HepG2 (cell line): ENCODE measurements at regions not wholly inside any gene's neighbourhood (a gene's known extent, or its start where the extent isn't known, plus 50 kb on each side); places are given as distances from the start of the nearest gene placed in this dataset.
A peak's percentile ranks its signal among the peaks of the same experiment; 100 is the strongest.

ENCODE experiments used
- ATAC-seq: fragments of 200-7000 bp; cut with Tn5 transposase; 3 replicates; pipeline ENCODE4 v1.9.1; 2020; ENCODE audit warnings: mild to moderate bottlenecking, moderate library complexity
- BruUV-seq: library from RNA; stranded (reverse); fragments of 400-500 nt; replicated peaks from 2 replicates; lab custom pipeline; 2021; lab: Mats Ljungman, UMichigan
- CTCF ChIA-PET: fragments of 300-600 bp; formaldehyde crosslinking; extraction: SDS; loops from one replicate; lab custom pipeline; 2021; ENCODE audit warnings: low total read pairs, inconsistent platforms, low intra/inter-chr PET ratio; lab: Yijun Ruan, JAX
- POLR2A ChIA-PET: fragments of 350-600 bp; sonication (Branson Sonifier 250); formaldehyde crosslinking; loops from one replicate; lab custom pipeline; 2020; ENCODE audit warnings: antibody characterized with exemption, inconsistent platforms; lab: Yijun Ruan, JAX
- DNase-seq: peaks from one replicate; pipeline ENCODE4 v3.0.0-alpha.2; 2015; ENCODE audit warnings: low spot score
- FAIRE-seq: peaks from 3 replicates; lab custom pipeline; 2011; peaks lifted over from hg19 to GRCh38; lab: Jason Lieb, UNC
- H2AFZ ChIP-seq: one replicate; pipeline ENCODE4 v1.6.1; 2011; ENCODE audit warnings: low read length, inconsistent platforms
- H3K27ac ChIP-seq: fragments of 300-600 bp; 3 replicates; pipeline ENCODE4 v1.8.0; 2011; ENCODE audit warnings: mixed run types, mild to moderate bottlenecking, mixed read lengths, low read length, inconsistent platforms; ENCODE audit not compliant: insufficient read depth; ENCODE audit errors: extremely low read length
- H3K27me3 ChIP-seq, 2 experiments: fragments of 200-600 bp in 1 of 2; 2 replicates in 1 of 2; 3 replicates in 1 of 2; pipeline versions ENCODE4 v1.6.0 to v1.8.0; 2011; ENCODE audit warnings: low read length in 2 of 2, mild to moderate bottlenecking in 2 of 2, moderate library complexity in 2 of 2, inconsistent platforms in 1 of 2; ENCODE audit not compliant: insufficient read depth in 2 of 2, control insufficient read depth in 1 of 2
- H3K36me3 ChIP-seq, 2 experiments: fragments of 200-600 bp in 1 of 2; replicated peaks in 1 of 2; 2 replicates in 1 of 2; 3 replicates in 1 of 2; pipeline versions ENCODE4 v1.5.1 to v1.8.0; 2011; ENCODE audit warnings: low read length in 2 of 2, inconsistent platforms in 1 of 2; ENCODE audit not compliant: insufficient read depth in 2 of 2, control insufficient read depth in 1 of 2
- H3K4me1 ChIP-seq: 2 replicates; pipeline ENCODE4 v1.5.1; 2012; ENCODE audit warnings: low read length, inconsistent platforms; ENCODE audit not compliant: insufficient read depth
- H3K4me2 ChIP-seq: 2 replicates; pipeline ENCODE4 v1.6.0; 2011; ENCODE audit warnings: low read depth, low read length, inconsistent platforms
- H3K4me3 ChIP-seq, 3 experiments: fragments of 200-600 bp in 1 of 3; sonication (generic), shearing (Covaris generic) in 1 of 3; replicated peaks in 1 of 3; 2 replicates each; pipeline ENCODE4 v1.5.1; 2011 to 2016; ENCODE audit warnings: low read length in 3 of 3, inconsistent platforms in 2 of 3, low read depth in 2 of 3, mild to moderate bottlenecking in 2 of 3, control low read depth in 1 of 3, mixed read lengths in 1 of 3; ENCODE audit not compliant: insufficient read depth in 1 of 3
- H3K79me2 ChIP-seq: one replicate; pipeline ENCODE4 v1.6.1; 2011; ENCODE audit warnings: low read length, inconsistent platforms; ENCODE audit not compliant: insufficient read depth
- H3K9ac ChIP-seq: 2 replicates; pipeline ENCODE4 v1.6.0; 2011; ENCODE audit warnings: mild to moderate bottlenecking, low read depth, low read length, inconsistent platforms; ENCODE audit not compliant: insufficient read depth
- H3K9me3 ChIP-seq: 2 replicates; pipeline ENCODE4 v1.5.1; 2012; ENCODE audit warnings: mild to moderate bottlenecking, low read length
- H4K20me1 ChIP-seq: 2 replicates; pipeline ENCODE4 v1.6.0; 2011; ENCODE audit warnings: inconsistent platforms, mild to moderate bottlenecking, low read length, moderate library complexity; ENCODE audit not compliant: insufficient read depth
- ADNP ChIP-seq: sonication (generic); formaldehyde crosslinking; IDR thresholded peaks from 2 replicates; pipeline ENCODE4 v1.4.0; 2020; ENCODE audit warnings: missing genetic modification reagents
- CAMTA2 ChIP-seq: sonication (generic); formaldehyde crosslinking; IDR thresholded peaks from 2 replicates; pipeline ENCODE4 v1.4.0; 2020; ENCODE audit warnings: mild to moderate bottlenecking, missing genetic modification reagents, borderline replicate concordance
- GLI4 ChIP-seq: sonication (generic); formaldehyde crosslinking; IDR thresholded peaks from 2 replicates; pipeline ENCODE4 v1.5.1; 2020; ENCODE audit warnings: missing genetic modification reagents, mild to moderate bottlenecking, moderate library complexity, borderline replicate concordance
- MAFK ChIP-seq, 2 experiments: IDR thresholded peaks in 1 of 2; conservative IDR thresholded peaks in 1 of 2; 2 replicates each; pipeline ENCODE4 v1.6.1; 2011; ENCODE audit warnings: improper control_type of control experiment in 2 of 2, low read length in 2 of 2
- NFKB2 ChIP-seq: sonication (generic); formaldehyde crosslinking; IDR thresholded peaks from 2 replicates; pipeline ENCODE4 v1.4.0; 2020; ENCODE audit warnings: missing genetic modification reagents, borderline replicate concordance
- SRSF4 ChIP-seq: fragments of 200-400 bp; formaldehyde crosslinking; IDR thresholded peaks from one replicate; pipeline ENCODE4 v1.6.1; 2018; ENCODE audit warnings: mild to moderate bottlenecking, low read depth, low read length, moderate library complexity; ENCODE audit not compliant: poor library complexity, severe bottlenecking
- STAT5B ChIP-seq: sonication (generic); formaldehyde crosslinking; IDR thresholded peaks from 2 replicates; pipeline ENCODE4 v1.4.0; 2020; ENCODE audit warnings: missing genetic modification reagents
- XRCC5 ChIP-seq: fragments of 200-400 bp; formaldehyde crosslinking; optimal IDR thresholded peaks from 2 replicates; pipeline ENCODE3; 2017; ENCODE audit warnings: mild to moderate bottlenecking, low read length
- ZNF543 ChIP-seq: sonication (generic); formaldehyde crosslinking; IDR thresholded peaks from 2 replicates; pipeline ENCODE4 v1.4.0; 2020; ENCODE audit warnings: mild to moderate bottlenecking, missing genetic modification reagents
- ZNF564 ChIP-seq: sonication (generic); formaldehyde crosslinking; IDR thresholded peaks from 2 replicates; pipeline ENCODE4 v1.8.1; 2023; ENCODE audit warnings: mild to moderate bottlenecking, missing genetic modification reagents
- WGBS: methylation state at CpG from one replicate; pipeline ENCODE4 v1.1.6; 2017; ENCODE audit warnings: low lambda C conversion rate; 5-methylcytosine and 5-hydroxymethylcytosine counted together
- in situ Hi-C: cut with HindIII; loops from 2 replicates; pipeline ENCODE4 v1.10.0; 2017; ENCODE audit warnings: low pct_unique_long_range_greater_than_20kb; ENCODE audit not compliant: extremely low pct_ligation_motif_present
- intact Hi-C: fragments of 100-400 bp; cut with micrococcal nuclease; formaldehyde crosslinking; loops from one replicate; pipeline ENCODE4 v1.10.0; 2022; ENCODE audit not compliant: unreplicated experiment
- TF ChIP-seq, protein P1 (sequence below): sonication (generic); formaldehyde crosslinking; IDR thresholded peaks from 2 replicates; pipeline ENCODE4 v1.4.0; 2020; ENCODE audit warnings: mild to moderate bottlenecking, missing genetic modification reagents
- TF ChIP-seq, protein P2 (sequence below): IDR thresholded peaks from 2 replicates; pipeline ENCODE4 v1.6.1; 2018; ENCODE audit warnings: missing genetic modification reagents, mild to moderate bottlenecking, missing compliant biosample characterization
- TF ChIP-seq, protein P3 (sequence below): sonication (generic); formaldehyde crosslinking; conservative IDR thresholded peaks from 2 replicates; pipeline ENCODE4 v1.4.0; 2020; ENCODE audit warnings: missing genetic modification reagents

DNA sequence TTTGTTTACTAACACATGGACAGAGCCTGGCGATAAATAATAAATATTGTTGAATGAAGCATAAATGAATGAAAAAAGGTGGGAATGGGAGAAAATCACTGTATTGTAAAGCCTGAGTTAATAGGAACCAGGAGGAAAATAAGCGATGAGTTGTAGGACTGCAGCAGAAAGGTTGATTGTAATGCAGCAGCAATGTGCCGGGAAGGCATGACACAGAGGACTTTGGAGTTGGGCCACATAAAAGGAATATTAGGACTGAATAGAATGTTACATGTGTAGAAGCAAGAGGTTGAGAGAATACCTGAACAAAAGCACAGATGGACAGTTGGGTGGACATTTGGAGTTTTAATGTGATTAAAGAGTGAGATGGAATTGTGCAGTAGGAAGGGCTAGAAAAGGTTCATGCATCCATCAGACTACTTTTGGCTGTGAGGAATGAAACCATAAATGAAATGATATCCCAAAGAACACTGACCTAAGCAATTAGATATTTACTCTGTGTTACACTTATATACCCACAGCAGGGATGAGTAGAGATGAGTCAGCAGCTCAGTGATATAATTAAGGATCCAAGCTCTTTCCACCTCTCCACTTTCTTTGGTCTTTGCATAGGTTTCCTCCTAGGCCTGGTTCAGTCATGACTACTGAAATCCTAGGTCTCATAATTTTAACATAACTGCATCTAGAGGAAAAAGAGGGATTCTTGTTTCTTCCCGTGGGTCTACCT is 55.4 kb downstream of the CCER1 start:
- Histone ChIP-seq H3K36me3 (no peaks in the 10 kb centered on the region), H3K4me2 (no peak overlapping the region), H3K9me3 (no peaks in the 10 kb centered on the region), H2AFZ (no peak overlapping the region), H3K27me3 (no peaks in the 10 kb centered on the region), H3K4me1 (no peaks in the 10 kb centered on the region), H4K20me1 (no peaks in the 10 kb centered on the region), H3K9ac (no peak overlapping the region), H3K27ac (no peak overlapping the region), H3K4me3 (no peak overlapping the region), H3K79me2 (no peaks in the 10 kb centered on the region)
- no TSS peak for BruUV-seq
- 46% methylated on average over 4 of the region's 4 CpGs for WGBS
- in situ Hi-C loops = no loop called here
- no peak for DNase-seq
- no peak for FAIRE-seq
- POLR2A ChIA-PET = no interaction called here
- intact Hi-C loops = loop anchor here (10.0 kb wide), 1 partner anchor 185 kb away; no protein-coding TSS in a partner anchor
- no peak for ATAC-seq
- TF ChIP-seq CAMTA2 (CRISPR knock-in tag) (no peak), MAFK (conservative IDR thresholded peaks at IDR 0.05 in 1 of 2, IDR thresholded peaks at IDR 0.05 in 1 of 2; ENCODE audit: low read length in 2 of 2) (peak in 1 of 2 experiments; percentile 6; a peak in 1 of 4 replicates)
- TF ChIP-seq, protein P1, sequence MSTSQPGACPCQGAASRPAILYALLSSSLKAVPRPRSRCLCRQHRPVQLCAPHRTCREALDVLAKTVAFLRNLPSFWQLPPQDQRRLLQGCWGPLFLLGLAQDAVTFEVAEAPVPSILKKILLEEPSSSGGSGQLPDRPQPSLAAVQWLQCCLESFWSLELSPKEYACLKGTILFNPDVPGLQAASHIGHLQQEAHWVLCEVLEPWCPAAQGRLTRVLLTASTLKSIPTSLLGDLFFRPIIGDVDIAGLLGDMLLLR (CRISPR knock-in tag) = no peak
- CTCF ChIA-PET = no interaction called here

DNA sequence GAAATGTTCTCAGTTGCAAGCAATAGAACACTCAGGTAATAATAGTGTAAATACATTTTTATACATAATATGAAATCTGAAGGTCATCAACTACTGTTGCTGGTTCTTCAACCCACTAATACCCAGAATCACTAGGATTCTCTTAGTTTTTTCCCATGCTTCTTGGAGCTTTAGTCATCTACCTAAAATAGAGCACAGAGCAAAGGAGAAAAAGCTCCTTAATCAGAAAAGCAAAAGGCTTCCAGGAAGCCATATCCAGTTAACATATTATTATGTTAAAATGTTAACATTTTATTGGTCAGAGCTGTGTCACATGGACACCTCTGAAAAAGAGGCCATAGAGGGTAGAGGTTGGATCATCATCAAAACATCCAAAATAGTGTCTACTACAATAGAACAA is 57.0 kb downstream of the CCER1 start:
- BruUV-seq = no TSS peak
- FAIRE-seq (no peak), DNase-seq (no peak), ATAC-seq (no peak)
- Histone ChIP-seq H3K4me3 (no peak overlapping the region), H2AFZ (no peak overlapping the region), H3K4me2 (no peak overlapping the region), H3K36me3 (no peaks in the 10 kb centered on the region), H3K9ac (no peak overlapping the region), H3K27me3 (no peaks in the 10 kb centered on the region), H3K4me1 (no peaks in the 10 kb centered on the region), H3K27ac (no peak overlapping the region), H4K20me1 (no peaks in the 10 kb centered on the region), H3K79me2 (no peaks in the 10 kb centered on the region), H3K9me3 (no peaks in the 10 kb centered on the region)
- CTCF ChIA-PET = no interaction called here
- intact Hi-C loops = no loop called here
- in situ Hi-C loops = no loop called here
- POLR2A ChIA-PET = no interaction called here
- TF ChIP-seq NFKB2 (no peak), ZNF564 (CRISPR knock-in tag) (no peak), SRSF4 (no peak), ADNP (CRISPR knock-in tag) (no peak), GLI4 (no peak), ZNF543 (no peak), XRCC5 (no peak), STAT5B (CRISPR knock-in tag) (no peak)
- TF ChIP-seq, protein P2, sequence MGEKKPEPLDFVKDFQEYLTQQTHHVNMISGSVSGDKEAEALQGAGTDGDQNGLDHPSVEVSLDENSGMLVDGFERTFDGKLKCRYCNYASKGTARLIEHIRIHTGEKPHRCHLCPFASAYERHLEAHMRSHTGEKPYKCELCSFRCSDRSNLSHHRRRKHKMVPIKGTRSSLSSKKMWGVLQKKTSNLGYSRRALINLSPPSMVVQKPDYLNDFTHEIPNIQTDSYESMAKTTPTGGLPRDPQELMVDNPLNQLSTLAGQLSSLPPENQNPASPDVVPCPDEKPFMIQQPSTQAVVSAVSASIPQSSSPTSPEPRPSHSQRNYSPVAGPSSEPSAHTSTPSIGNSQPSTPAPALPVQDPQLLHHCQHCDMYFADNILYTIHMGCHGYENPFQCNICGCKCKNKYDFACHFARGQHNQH (CRISPR knock-in tag) = no peak
- TF ChIP-seq, protein P3, sequence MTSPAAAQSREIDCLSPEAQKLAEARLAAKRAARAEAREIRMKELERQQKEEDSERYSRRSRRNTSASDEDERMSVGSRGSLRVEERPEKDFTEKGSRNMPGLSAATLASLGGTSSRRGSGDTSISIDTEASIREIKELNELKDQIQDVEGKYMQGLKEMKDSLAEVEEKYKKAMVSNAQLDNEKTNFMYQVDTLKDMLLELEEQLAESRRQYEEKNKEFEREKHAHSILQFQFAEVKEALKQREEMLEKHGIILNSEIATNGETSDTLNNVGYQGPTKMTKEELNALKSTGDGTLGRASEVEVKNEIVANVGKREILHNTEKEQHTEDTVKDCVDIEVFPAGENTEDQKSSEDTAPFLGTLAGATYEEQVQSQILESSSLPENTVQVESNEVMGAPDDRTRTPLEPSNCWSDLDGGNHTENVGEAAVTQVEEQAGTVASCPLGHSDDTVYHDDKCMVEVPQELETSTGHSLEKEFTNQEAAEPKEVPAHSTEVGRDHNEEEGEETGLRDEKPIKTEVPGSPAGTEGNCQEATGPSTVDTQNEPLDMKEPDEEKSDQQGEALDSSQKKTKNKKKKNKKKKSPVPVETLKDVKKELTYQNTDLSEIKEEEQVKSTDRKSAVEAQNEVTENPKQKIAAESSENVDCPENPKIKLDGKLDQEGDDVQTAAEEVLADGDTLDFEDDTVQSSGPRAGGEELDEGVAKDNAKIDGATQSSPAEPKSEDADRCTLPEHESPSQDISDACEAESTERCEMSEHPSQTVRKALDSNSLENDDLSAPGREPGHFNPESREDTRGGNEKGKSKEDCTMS (CRISPR knock-in tag) = no peak
